Suprapubic skin (tissue), 4 donors: ENCODE measurements at regions not wholly inside any gene's neighbourhood (a gene's known extent, or its start where the extent isn't known, plus 50 kb on each side); places are given as distances from the start of the nearest gene placed in this dataset.

ENCODE experiments used
- DNase-seq, 2 donors: peaks; one replicate each; pipeline ENCODE4 v3.0.0-alpha.2; 2019; ENCODE audit warnings: low spot score in 2 of 2
- H3K27ac ChIP-seq: fragments of 200-600 bp; sonication (generic); one replicate; pipeline ENCODE4 v1.5.1; 2019
- H3K27me3 ChIP-seq: fragments of 200-600 bp; sonication (generic); one replicate; pipeline ENCODE4 v1.5.1; 2019
- H3K36me3 ChIP-seq: fragments of 200-600 bp; sonication (generic); one replicate; pipeline ENCODE4 v1.5.1; 2019
- H3K4me1 ChIP-seq: fragments of 200-600 bp; sonication (generic); one replicate; pipeline ENCODE4 v1.5.1; 2019
- H3K4me3 ChIP-seq: fragments of 200-600 bp; sonication (generic); one replicate; pipeline ENCODE4 v1.5.1; 2019; ENCODE audit warnings: mild to moderate bottlenecking
- H3K9me3 ChIP-seq: fragments of 200-600 bp; sonication (generic); one replicate; pipeline ENCODE4 v1.5.1; 2019
- EP300 ChIP-seq: sonication (generic); formaldehyde crosslinking; IDR thresholded peaks from one replicate; pipeline ENCODE4 v1.6.1; 2017; ENCODE audit warnings: antibody characterized with exemption
- POLR2A ChIP-seq, 2 donors: fragments of 450-650 bp; IDR thresholded peaks; one replicate each; pipeline ENCODE4 v1.6.1; 2017; ENCODE audit warnings: antibody characterized with exemption in 2 of 2, mild to moderate bottlenecking in 2 of 2, moderate library complexity in 2 of 2
- POLR2AphosphoS5 ChIP-seq, 3 donors: sonication (generic); formaldehyde crosslinking; IDR thresholded peaks; one replicate each; pipeline ENCODE4 v1.6.1; 2017; ENCODE audit warnings: antibody characterized with exemption in 3 of 3
- WGBS: methylation state at CpG from one replicate; pipeline ENCODE4 v1.1.5; 2018; 5-methylcytosine and 5-hydroxymethylcytosine counted together
- TF ChIP-seq, protein P1 (sequence below), 2 donors: fragments of 200-600 bp in 1 of 2; fragments of 450-650 bp in 1 of 2; sonication (generic) in 1 of 2; IDR thresholded peaks; one replicate each; pipeline ENCODE4 v1.5.1; 2016 to 2019; ENCODE audit warnings: antibody characterized with exemption in 2 of 2, mild to moderate bottlenecking in 1 of 2, moderate library complexity in 1 of 2

- TF ChIP-seq EP300 (no peak), POLR2AphosphoS5 (IDR thresholded peaks at IDR 0.05) (no peak), POLR2A (IDR thresholded peaks at IDR 0.05) (no peak)
- TF ChIP-seq, protein P1, sequence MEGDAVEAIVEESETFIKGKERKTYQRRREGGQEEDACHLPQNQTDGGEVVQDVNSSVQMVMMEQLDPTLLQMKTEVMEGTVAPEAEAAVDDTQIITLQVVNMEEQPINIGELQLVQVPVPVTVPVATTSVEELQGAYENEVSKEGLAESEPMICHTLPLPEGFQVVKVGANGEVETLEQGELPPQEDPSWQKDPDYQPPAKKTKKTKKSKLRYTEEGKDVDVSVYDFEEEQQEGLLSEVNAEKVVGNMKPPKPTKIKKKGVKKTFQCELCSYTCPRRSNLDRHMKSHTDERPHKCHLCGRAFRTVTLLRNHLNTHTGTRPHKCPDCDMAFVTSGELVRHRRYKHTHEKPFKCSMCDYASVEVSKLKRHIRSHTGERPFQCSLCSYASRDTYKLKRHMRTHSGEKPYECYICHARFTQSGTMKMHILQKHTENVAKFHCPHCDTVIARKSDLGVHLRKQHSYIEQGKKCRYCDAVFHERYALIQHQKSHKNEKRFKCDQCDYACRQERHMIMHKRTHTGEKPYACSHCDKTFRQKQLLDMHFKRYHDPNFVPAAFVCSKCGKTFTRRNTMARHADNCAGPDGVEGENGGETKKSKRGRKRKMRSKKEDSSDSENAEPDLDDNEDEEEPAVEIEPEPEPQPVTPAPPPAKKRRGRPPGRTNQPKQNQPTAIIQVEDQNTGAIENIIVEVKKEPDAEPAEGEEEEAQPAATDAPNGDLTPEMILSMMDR (IDR thresholded peaks at IDR 0.05): no peak
- Histone ChIP-seq H3K4me3 (no peak overlapping the region), H3K36me3 (no peaks in the 10 kb centered on the region), H3K9me3 (no peaks in the 10 kb centered on the region), H3K27ac (no peak overlapping the region), H3K27me3 (no peaks in the 10 kb centered on the region), H3K4me1 (no peaks in the 10 kb centered on the region)
- no peak for DNase-seq
- 90% methylated on average over 12 of the region's 12 CpGs for WGBS
Observed at GRCh38 chr7:52753855-52754254, 281.6 kb upstream of the POM121L12 start.

DNA sequence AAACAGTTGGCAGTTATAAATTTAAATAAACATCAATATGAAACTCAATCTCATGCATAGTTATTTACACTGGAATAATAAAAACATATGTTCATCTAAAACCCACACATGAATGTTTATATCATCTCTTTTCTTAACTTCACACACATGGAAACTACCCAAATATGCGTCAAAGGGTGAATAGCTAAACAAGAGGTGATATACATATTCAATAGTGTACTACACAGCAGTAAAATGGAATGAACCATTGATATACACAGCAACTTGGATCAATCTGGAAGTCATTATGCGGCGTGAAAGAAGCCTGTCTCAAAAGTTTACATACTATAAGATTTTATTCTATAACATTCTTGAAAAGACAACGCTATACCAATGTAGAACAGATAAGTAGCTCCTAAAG, 282.5 kb upstream of the POM121L12 start:
- no peaks in the 10 kb centered on the region for H3K4me1 ChIP-seq
- 74% methylated on average over 4 of the region's 4 CpGs for WGBS
- TF ChIP-seq POLR2AphosphoS5 (IDR thresholded peaks at IDR 0.05) (no peak), POLR2A (IDR thresholded peaks at IDR 0.05) (no peak), EP300 (no peak)
- TF ChIP-seq, protein P1 (IDR thresholded peaks at IDR 0.05): no peak
- H3K36me3 ChIP-seq: no peaks in the 10 kb centered on the region
- H3K27ac ChIP-seq: no peak overlapping the region
- no peaks in the 10 kb centered on the region for H3K9me3 ChIP-seq
- no peak overlapping the region for H3K4me3 ChIP-seq
- H3K27me3 ChIP-seq: no peaks in the 10 kb centered on the region
- DNase-seq: no peak

DNA sequence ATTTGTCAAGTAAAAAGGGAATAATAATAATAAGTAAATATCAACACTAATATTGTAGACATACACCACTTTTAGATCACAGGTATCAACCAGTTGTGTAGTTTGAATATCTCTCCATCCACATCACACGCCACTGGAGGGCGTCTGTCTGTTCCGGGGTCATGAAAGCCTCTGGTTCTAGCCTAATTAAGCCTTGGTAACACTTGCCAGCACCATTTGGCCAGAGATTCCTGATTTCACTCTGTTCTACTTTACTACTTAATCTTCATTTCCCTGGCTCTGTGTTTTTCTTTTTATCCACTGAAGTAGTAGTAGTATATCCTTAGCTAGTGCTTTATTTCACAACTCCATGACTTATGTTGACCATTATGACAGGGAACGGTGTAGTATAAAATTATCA, 285.6 kb upstream of the POM121L12 start:
- no peak for DNase-seq
- H3K27me3 ChIP-seq: no peaks in the 10 kb centered on the region
- H3K9me3 ChIP-seq: no peaks in the 10 kb centered on the region
- H3K36me3 ChIP-seq: no peaks in the 10 kb centered on the region
- TF ChIP-seq POLR2AphosphoS5 (IDR thresholded peaks at IDR 0.05) (no peak), EP300 (no peak), POLR2A (IDR thresholded peaks at IDR 0.05) (no peak)
- TF ChIP-seq, protein P1 (IDR thresholded peaks at IDR 0.05): no peak
- H3K27ac ChIP-seq: no peak overlapping the region
- H3K4me1 ChIP-seq: no peaks in the 10 kb centered on the region
- H3K4me3 ChIP-seq: no peak overlapping the region
- 52% methylated on average over 4 of the region's 4 CpGs for WGBS

DNA sequence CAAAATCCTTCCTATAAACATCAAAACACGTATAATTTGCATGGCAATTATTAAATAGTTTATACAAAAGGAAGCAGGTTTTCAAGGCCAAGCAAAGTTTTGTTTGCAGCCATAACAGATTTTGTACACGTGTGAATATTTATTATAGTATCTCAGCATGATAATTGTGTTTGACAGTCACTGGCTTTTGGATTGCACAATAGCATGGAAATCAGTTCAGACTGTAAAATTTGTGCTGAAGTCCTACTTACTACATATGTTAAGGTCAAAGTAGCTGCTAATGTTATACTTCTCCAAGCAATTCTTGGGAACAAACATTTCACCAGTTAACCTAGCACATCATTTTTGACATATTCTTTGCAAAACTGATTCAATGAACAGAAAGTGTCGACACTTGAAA, 287.6 kb upstream of the POM121L12 start:
- H3K27ac ChIP-seq: no peak overlapping the region
- no peaks in the 10 kb centered on the region for H3K27me3 ChIP-seq
- H3K9me3 ChIP-seq: peaks cover 4% of the 10 kb centered on the region
- H3K4me3 ChIP-seq: no peak overlapping the region
- 65% methylated on average over 3 of the region's 3 CpGs for WGBS
- TF ChIP-seq POLR2AphosphoS5 (IDR thresholded peaks at IDR 0.05): no peak
- TF ChIP-seq, protein P1 (IDR thresholded peaks at IDR 0.05): no peak
- TF ChIP-seq POLR2A (IDR thresholded peaks at IDR 0.05): no peak
- no peak for TF ChIP-seq EP300
- H3K4me1 ChIP-seq: no peaks in the 10 kb centered on the region
- H3K36me3 ChIP-seq: no peaks in the 10 kb centered on the region
- no peak for DNase-seq

DNA sequence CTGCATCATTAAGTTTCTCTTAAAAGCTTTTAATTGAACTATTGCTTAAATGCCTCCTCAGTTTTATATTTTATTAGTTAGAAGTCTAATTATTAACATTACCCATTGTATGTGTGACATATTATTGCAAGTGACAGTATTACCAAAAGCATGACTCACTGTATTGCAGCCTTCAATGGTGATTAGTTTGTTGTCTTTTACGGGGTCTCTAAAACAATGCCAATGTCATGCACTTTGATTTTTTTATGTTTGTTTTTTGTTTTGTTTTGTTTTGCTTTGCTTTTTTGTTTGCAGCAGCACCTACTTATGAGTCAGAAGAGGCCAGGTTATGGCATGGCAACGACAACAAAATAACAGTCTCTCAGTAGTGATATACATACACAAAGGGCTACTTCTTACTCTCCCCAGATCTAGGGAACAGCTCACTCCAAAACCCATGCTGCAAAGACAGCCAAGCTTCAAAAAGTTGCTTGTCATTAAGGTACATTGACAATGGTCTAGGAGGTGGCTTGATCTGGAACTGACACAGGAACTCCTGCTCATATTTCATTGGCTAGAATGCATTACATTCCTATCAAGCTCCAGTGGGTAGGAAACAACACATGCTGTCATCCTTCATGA, 293.7 kb upstream of the POM121L12 start:
- Histone ChIP-seq H3K27ac (no peak overlapping the region), H3K36me3 (no peaks in the 10 kb centered on the region), H3K4me3 (no peak overlapping the region), H3K4me1 (no peaks in the 10 kb centered on the region), H3K9me3 (peaks cover 4% of the 10 kb centered on the region), H3K27me3 (no peaks in the 10 kb centered on the region)
- DNase-seq: no peak
- WGBS: 80% methylated on average over 2 of the region's 2 CpGs
- no peak for TF ChIP-seq EP300
- TF ChIP-seq, protein P1 (IDR thresholded peaks at IDR 0.05): no peak
- TF ChIP-seq POLR2AphosphoS5 (IDR thresholded peaks at IDR 0.05): no peak
- no peak for TF ChIP-seq POLR2A (IDR thresholded peaks at IDR 0.05)
